NCI-H69 (cell line): ENCODE measurements at regions not wholly inside any gene's neighbourhood (a gene's known extent, or its start where the extent isn't known, plus 50 kb on each side); places are given as distances from the start of the nearest gene placed in this dataset.

Experiments used
- DNase-seq: peaks from one replicate; lab custom pipeline; 2025; lab: John Stamatoyannopoulos, UW

DNA sequence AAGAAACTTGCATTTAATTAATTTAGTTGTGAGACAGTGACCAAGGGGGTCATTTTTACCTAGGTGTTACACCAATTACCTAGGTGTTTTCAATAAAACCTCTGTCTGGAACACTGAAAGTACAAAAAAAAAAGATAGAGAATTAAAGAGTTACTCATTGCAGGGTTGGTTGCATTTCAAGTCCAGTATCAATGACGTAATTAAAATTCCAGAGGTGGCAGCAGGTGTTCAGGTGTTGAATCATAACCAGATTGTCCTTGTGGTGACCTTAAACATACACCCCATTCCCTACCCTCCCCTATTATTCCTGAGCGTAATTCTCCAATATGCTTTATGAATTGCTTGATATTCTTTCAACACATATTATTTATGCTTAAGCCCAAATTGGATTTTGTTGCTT, 352.0 kb upstream of the SLC8A1 start:
- peak; percentile 7 for DNase-seq

DNA sequence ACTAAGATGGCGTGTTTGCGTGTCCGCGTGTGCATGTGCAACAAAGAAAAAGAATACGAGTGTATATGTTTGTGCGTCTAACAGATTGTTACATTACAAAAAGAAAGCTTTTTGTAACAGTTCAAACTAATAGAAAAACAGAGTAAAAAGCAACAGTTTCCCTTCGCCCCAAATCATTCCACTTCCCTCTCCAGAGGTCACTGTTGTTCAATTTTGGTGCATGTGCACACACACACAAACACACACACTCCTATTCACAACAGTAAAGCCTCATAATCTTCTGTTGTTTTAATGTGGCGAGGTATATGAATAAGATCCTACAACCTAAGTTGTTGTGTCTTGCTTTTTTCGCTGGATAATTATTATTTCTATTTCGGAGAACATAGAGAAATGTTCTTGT, 357.3 kb upstream of the SLC8A1 start:
- DNase-seq = no peak

DNA sequence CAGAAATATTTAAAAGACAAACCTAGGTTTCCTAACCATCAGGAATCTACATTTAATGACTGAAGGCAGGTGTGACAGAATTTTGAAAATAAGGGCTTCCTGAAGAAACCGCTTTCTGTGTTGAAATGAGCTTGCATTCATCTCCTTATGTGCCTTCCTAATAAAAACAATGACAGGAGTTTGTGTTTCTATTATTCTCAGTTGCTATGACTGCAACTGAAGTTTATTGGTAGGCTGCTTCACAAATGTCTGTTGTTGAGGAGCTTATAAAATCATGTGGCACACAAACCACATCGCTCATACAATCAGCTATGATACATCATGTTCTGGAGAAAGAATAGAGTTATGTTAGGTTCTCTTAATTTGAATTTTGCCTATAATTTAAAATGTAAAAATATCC, 362.7 kb upstream of the SLC8A1 start:
- DNase-seq = no peak

DNA sequence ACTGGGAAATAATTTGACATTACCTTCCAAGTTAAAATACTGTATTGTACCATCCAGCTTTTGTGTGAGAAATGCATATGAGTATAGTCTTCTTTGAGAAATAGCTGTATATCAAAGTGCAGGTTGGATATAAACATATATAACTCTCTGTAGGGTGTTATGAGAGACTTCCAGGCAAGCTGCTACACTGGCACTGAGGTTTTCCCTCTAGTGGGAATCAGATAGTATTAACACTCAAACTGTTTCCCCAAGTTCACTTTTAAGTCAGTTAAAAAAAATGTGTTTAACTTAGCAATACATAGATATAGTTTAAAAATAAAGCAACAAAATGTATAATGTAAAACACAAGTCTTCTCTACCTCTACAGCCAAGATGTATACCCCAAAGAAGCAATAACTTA, 368.4 kb upstream of the SLC8A1 start:
- no peak for DNase-seq

DNA sequence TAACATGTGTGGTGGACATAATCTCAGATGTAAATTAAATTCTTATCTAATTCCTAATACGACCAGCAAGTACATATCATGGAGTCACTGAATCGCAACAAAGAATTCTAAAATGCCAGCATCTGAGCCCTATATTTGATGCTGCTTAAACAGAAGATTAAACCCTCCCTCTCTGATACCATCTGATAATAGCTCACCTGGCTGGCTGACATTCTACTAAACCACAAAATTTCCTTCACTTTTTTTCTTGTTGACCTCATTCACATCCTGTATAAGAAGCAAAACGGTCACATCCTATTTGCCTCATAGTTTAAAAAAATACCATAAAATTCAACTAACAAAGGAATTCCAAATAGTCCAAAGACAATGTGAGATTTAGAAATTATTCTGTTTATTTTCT, 371.6 kb upstream of the SLC8A1 start:
- no peak for DNase-seq

DNA sequence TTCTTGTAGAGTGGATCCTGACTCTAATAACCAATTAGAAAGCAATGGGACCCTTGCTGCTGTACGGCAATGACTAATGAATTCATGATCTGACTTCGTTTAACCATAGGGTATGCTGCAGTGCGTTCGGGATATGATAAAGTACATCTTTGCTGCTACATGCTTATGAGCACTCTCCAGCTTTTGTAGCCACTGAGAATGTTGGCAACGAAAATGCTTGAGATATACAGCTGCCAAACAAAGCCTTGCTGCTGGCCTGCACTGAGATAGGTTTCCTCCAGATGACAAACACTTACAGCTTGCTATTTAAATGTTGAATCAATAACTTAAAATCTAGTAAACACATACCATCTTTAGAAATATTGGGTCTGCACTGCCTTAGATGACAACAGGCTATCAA, 372.4 kb upstream of the SLC8A1 start:
- DNase-seq = no peak

DNA sequence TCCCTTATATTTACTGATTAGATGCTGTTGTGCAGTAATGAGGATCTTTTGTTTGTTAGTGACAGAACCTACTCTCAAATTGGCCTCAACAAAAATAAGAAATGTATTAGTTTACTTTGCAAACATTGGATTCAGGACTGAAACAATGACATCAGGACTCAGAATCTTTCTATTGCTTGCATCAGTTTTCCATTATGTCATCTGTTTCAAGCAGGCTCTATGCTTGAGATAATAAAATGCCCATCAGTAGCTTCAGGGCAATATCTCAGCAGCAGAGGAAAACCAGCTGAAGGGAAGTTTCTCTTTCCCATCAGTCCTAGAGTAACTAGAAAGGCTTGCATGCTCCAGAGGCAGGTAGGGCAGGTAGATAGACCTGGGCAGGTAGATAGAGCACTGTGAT, 375.5 kb upstream of the SLC8A1 start:
- peak; percentile 29 for DNase-seq

DNA sequence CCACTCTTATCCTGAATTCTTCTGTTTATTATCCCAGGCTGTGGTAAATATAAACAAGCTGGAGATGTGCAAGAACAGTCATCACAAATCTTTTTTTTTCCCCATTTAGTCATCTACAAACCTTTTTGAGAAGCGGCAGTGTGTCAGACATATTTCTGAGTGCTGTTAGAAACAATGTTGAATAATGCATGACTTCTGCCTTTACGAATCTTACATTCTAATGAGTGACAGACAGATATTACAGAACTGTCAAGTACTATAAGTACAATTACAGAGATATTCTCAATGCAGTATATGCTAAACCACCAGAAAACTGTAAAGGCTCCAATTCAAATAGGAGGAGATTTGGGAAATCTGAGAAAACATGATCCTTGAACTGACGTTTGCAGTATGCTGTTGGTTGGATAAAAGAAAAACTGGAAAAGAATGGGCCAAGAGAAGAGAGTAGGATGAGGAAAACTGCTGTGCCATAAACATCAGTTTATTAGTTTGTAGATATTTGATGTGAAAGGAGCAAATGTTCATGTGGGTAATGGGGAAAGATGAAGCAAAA, 379.5 kb upstream of the SLC8A1 start:
- no peak for DNase-seq

DNA sequence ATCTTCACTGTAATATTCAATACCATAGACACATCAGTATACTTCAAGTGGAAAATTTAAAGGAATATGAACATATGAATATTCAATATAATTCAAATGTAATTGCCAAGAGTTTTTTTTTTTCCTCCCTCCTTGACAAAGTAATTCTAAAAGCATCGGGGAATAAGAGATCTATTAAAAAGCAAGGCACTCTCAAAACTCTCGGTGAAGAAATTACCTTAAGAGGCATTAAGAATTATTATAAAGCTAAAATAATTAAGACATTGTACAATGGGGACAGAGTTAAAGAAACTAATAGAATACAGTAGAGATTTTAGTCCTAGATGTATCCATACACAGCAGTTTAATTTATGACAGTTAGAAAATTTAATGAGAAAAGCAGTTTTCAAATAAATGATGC, 390.0 kb upstream of the SLC8A1 start:
- DNase-seq = no peak

DNA sequence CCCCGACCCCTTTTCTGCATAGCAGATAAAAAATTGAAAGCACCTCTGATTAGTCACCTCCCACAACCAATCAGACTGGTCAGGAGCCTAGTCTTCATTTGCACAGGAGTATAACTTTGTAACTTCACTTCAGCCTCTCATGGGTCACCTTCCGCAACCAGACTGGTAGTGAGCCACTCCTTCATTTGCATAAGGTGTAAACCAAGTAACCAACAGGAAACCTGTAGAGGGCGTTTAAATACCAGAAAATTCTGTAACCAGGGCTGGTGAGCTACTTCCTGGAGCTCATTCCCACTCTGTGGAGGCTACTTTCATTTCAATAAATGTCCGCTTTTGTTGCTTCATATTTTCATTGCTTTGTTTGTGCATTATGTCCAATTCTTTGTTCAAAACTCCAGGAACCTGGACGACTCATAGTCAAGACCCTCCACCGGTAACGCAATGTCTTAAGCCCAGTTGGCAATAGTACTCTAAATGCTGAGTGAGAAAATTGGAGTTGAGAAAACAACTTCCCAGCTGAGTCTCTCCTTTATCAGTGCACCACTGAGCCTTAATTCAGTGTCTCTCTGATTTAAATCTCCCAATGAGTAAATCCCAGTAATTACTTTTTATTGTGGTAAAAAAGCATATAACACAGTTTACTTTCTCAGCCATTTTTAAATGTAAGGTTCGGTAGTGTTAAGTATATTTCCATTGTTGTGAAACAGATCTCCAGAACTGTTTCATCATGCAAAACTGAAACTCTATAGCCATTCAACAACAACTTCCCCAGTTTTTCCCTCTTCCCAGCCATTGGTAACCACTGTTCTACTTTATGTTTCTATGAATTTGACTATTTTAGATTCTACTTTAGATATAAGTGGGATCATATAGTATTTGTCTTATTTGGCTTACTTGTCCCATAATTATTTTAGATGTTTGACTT, 392.7 kb upstream of the SLC8A1 start:
- DNase-seq = peak; percentile 36

DNA sequence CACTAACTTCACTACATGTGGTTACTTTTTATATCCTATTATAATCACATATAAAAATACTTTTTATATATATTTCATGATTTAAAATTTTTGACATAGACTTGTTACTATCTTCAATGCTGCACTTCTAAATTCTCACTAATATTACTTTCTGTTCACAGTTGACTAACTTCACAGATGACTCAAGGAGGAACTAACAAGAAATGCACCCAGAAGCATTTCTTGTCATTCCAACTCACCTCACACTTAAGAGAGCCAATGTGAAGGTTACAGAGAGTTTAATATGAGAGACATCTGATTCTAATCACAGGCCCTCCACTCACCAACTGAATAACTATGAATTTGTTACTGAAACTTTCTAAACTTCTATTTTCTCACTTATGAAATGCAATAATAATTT, 399.8 kb upstream of the SLC8A1 start:
- DNase-seq = no peak

DNA sequence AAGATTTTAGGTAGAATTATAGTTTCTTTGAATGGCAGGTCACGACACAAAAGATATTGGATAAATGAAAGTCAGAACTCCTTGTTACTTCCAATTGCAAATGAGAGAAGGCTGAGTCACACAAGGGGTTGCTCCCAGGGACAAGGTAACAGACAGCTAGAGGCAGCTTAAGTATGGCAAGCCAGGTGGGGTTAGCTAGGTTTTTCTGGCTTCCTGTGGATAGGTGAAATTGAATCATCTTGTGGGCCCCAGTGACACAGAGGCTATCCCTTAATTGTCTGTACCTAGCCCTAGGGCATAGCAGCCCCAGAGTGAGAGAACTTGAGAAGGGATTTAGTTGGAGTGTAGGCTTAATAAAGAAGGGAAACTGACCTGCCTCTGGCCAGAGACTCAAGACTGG, 407.7 kb upstream of the SLC8A1 start:
- DNase-seq = peak; percentile 79

DNA sequence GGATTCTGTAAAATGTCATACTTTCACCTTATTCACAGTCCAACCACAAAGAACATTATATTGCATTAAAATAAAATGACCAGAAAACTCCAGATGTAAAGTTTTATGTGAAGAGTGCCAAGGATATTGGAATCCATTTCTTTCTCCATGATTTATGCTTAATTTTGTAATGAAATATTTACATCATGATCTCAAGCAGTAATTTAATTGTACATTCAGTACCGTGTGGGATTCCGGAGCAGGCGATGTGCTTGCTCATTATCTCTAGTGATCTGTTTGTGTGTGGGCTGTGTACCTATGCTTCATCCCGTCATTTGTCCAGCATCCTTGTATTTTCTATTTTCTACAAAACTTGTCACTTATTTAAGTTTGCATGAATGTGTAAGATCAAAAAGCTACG, 415.9 kb upstream of the SLC8A1 start:
- no peak for DNase-seq

DNA sequence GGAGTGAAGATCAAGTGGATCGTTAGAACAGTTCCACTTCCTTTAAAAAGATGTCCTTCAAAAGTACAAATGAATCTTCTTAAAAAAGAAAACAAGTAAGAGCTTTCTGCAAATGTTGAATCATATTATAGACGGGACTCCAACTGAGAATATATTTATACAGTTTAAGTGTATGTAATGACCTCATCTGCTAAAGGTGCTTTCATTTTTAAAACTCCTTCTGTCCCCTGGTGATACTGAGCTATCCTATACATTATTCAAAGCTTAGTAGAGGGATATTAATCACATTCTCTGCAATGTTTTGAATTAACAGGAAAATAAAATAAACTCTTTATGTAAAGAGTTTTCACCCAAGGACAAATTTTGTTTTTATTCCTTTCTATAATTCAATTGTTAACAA, 420.7 kb upstream of the SLC8A1 start:
- DNase-seq = peak; percentile 2

DNA sequence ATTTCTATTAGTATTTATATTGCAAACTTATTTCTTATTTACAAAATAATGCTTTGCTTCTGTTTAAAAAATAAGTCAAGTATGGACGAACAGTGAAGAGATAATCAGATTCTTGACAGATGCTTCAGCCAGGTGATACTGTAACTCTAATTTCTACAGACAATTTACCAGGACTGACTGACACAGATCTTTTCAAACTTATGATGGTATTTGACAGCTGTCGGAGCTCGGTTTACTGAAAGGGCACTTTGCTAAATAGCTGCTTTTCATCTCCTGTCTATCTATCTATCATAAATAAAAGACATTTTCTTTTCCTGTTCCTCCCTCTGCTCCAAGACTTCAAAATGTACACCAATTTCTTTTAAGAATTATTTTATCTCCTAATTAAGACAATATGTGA, 422.5 kb upstream of the SLC8A1 start:
- DNase-seq = no peak

DNA sequence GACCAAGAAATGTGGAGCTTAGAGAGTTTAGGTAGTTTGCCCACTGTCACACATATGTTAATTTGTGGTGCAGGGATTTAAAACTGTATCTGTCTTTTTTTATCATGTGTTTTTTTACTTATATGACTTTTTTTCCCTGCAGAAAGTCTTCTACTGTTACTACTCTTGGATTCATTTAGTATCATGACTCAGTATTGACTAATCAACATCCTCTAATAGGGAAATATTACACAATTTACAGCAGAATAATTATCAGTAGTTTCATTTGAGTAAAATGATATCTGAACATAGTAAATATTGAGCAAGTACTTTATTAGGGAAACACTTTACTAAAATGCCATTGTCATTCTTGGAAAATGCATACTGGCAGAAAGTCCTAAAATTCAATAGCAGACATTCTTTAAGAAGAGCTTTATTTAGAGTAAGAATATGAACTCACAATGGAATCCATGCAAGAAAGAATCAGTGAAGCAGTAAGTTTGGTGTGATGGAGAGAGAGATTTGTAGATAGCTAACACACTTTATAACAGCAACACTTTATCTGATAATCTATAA, 425.9 kb upstream of the SLC8A1 start:
- no peak for DNase-seq

DNA sequence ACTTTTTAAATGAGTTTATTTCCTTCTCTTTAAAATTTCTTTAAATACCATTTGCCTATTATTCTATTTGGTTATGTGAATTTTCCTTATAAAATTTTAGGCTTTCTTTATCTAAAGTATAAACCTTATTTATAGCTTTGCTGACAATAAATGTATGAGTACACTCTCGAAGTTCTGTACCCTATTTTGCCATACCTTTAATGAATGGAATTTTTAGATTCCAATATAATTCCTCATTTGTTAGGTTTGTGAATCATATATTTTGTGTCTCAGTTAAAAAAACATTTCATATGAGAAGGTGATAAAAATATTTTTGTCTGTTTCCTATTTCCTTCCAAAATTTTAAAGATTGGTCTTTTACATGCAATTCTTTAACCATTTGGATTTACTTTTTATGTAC, 427.4 kb upstream of the SLC8A1 start:
- no peak for DNase-seq

DNA sequence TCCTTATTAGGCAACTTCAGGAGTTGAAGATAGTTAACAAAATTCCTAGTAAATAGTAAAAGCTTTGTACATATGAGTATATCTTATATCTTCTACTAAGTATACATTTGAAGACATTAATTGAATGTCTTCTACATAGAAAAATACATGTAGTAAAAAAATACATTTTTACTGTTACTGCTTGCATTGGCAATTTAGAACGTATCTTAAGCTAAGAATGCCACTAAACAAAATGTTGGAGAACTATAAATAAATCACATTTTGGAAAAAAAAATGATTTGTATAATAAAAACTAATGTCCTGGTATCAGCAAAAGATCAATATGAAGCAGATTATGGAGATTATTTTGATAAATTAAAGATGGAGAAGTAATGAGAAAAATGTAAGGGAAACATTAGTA, 434.2 kb upstream of the SLC8A1 start:
- no peak for DNase-seq

DNA sequence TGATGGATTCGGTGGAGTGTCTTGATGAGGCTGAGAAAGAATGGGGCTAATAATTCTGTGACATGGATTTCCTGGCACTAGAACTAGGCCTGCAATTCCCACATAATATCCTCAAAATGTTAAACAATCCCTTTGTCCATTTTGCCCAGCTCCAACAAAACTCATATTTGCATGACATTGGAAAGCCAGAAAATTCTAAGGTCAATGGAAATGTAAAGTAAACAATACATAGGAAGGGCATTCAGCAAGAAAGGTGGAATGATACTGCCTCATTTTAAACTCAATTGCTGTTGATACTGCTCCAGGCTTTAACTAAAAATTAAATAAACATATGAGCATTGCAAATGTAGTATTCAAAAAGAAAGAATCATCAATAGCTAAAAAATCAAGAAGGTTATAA, 434.8 kb upstream of the SLC8A1 start:
- DNase-seq = no peak

DNA sequence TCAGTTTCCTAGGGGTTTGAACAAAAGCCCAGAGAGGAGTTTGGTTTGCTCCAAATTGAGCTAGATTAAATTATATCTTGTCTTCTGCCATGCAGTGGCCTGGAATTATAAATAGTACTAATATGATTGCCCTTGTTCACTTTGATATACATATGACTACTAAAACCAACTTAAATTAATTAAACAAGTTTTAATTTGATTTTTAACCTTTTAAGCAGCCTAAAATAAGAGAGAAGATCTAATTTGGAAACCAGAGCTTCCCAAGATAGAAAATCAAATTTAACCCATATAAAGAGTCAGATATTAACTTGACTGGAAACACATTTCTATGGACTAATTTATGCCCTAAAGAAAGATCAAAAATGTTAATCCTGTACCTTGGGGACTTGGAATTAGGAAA, 444.5 kb upstream of the SLC8A1 start:
- DNase-seq = no peak

DNA sequence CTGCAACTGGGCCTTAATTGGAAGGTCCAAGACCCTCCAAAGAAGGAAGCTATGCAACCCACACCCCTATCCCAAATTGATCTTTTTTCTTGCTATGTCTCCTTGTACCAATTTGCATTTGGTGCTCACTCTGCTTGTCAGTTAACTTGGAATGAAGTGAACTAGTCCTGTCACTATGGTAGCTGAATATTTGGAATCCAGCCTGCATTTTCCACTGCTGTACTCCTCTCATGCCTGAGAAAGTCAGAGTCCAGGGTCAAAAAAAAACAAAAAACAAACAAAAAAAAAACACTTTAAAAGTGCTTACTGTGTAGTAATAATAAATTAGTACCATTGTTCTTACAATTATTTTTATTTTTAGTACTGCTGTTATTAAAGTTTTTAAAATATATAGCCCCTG, 462.8 kb upstream of the SLC8A1 start:
- DNase-seq = no peak

DNA sequence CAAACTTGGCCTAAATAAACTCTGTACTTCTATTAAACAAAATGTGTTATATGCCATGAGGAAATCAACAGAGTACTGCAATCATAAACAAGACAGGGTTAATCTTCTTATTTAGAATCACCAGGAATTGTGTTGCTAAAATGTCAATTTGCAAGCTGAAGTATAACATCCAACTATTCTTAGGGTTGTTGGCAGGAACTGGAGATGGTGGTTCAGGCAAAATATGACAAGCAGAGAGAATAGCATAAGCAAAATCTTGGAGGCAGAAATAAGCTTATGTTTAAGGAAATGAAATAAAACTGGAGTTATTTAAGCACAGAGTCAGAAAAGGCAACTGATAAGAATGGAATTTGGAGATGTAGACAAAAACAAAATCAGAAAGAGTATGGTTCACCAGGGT, 463.8 kb upstream of the SLC8A1 start:
- no peak for DNase-seq

DNA sequence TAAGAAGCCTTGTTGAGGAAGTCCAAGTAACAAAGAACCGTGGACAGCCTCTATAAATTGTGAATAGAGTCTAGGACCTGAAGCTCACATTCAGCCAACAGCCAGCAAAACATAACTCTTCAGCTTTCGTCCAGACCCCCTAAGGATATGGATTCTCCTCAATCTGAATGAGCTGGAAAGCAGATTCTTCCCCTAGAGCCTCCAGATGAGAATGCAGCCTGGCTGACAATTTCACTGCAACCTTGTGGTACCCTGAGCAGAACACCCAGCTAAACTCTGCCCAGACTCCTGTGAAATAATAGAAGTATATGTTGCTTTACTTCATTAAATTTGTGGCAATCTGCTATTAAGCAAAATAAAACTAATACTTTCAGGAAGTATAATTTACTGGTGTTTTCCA, 483.5 kb upstream of the SLC8A1 start:
- no peak for DNase-seq

DNA sequence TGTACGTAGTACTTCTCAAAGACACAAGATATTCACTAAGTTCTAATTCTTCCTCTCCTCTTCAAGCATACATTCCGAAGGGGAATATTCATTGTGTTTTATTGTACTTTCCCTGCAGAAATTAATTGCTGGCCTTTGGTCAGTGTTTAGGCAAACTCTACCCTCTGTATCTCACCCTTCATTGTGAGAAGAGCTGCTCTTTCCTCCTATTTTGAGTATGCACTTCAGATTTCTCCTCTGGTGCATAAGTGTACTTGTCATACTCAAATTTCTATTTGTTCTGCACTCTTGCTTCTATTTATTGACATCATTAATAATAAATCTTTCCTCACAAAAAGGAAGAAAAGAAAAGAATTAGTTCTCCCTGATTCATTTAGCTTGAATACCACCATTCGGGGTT, 485.4 kb upstream of the SLC8A1 start:
- DNase-seq = no peak
